ENCODE measurements at regions not wholly inside any gene's neighbourhood (a gene's known extent, or its start where the extent isn't known, plus 50 kb on each side); places are given as distances from the start of the nearest gene placed in this dataset.
A peak's percentile ranks its signal among the peaks of the same experiment; 100 is the strongest.

- H3K4me1 Mint-ChIP-seq (ENCODE audit: unreplicated experiment) = no peaks in the 10 kb centered on the region
- H3K36me3 Mint-ChIP-seq (ENCODE audit: unreplicated experiment) = no peaks in the 10 kb centered on the region
- H3K4me3 Mint-ChIP-seq (ENCODE audit: unreplicated experiment) = no peak overlapping the region
- H3K9me3 Mint-ChIP-seq (ENCODE audit: unreplicated experiment) = no peaks in the 10 kb centered on the region
- no peak for TF ChIP-seq CTCF (IDR thresholded peaks at IDR 0.05)
- H3K27ac Mint-ChIP-seq (ENCODE audit: unreplicated experiment) = no peak overlapping the region
- no peak for DNase-seq (ENCODE audit: extremely low spot score, unreplicated experiment)
- peaks cover 11% of the 10 kb centered on the region for H3K27me3 Mint-ChIP-seq (ENCODE audit: unreplicated experiment)
Measured at GRCh38 chr10:27605318-27605717, 101.2 kb downstream of the RAB18 start.

GRCh38 chr10:27607591-27607990 is 103.5 kb downstream of the RAB18 start:
- H3K4me1 Mint-ChIP-seq (ENCODE audit: unreplicated experiment) = peaks cover 12% of the 10 kb centered on the region
- TF ChIP-seq CTCF (IDR thresholded peaks at IDR 0.05) = no peak
- H3K27me3 Mint-ChIP-seq (ENCODE audit: unreplicated experiment) = peaks cover 11% of the 10 kb centered on the region
- no peak overlapping the region for H3K4me3 Mint-ChIP-seq (ENCODE audit: unreplicated experiment)
- no peak for DNase-seq (ENCODE audit: extremely low spot score, unreplicated experiment)
- H3K27ac Mint-ChIP-seq (ENCODE audit: unreplicated experiment) = no peak overlapping the region
- no peaks in the 10 kb centered on the region for H3K9me3 Mint-ChIP-seq (ENCODE audit: unreplicated experiment)
- H3K36me3 Mint-ChIP-seq (ENCODE audit: unreplicated experiment) = no peaks in the 10 kb centered on the region

GRCh38 chr10:27611236-27611635 is 107.1 kb downstream of the RAB18 start:
- Mint-ChIP-seq H3K4me1 (ENCODE audit: unreplicated experiment) (peaks cover 22% of the 10 kb centered on the region), H3K27ac (ENCODE audit: unreplicated experiment) (no peak overlapping the region), H3K36me3 (ENCODE audit: unreplicated experiment) (no peaks in the 10 kb centered on the region), H3K27me3 (ENCODE audit: unreplicated experiment) (peaks cover 8% of the 10 kb centered on the region), H3K9me3 (ENCODE audit: unreplicated experiment) (no peaks in the 10 kb centered on the region), H3K4me3 (ENCODE audit: unreplicated experiment) (no peak overlapping the region)
- no peak for DNase-seq (ENCODE audit: extremely low spot score, unreplicated experiment)
- no peak for TF ChIP-seq CTCF (IDR thresholded peaks at IDR 0.05)

- DNase-seq (ENCODE audit: extremely low spot score, unreplicated experiment) = no peak
- Mint-ChIP-seq H3K9me3 (ENCODE audit: unreplicated experiment) (no peaks in the 10 kb centered on the region), H3K4me1 (ENCODE audit: unreplicated experiment) (peaks cover 22% of the 10 kb centered on the region), H3K27ac (ENCODE audit: unreplicated experiment) (peak overlapping the region; percentile 43), H3K4me3 (ENCODE audit: unreplicated experiment) (no peak overlapping the region), H3K27me3 (ENCODE audit: unreplicated experiment) (peaks cover 2% of the 10 kb centered on the region), H3K36me3 (ENCODE audit: unreplicated experiment) (no peaks in the 10 kb centered on the region)
- no peak for TF ChIP-seq CTCF (IDR thresholded peaks at IDR 0.05)
Measured at GRCh38 chr10:27611744-27612550, 107.8 kb downstream of the RAB18 start.

- Mint-ChIP-seq H3K4me1 (ENCODE audit: unreplicated experiment) (peaks cover 27% of the 10 kb centered on the region), H3K4me3 (ENCODE audit: unreplicated experiment) (no peak overlapping the region), H3K27ac (ENCODE audit: unreplicated experiment) (no peak overlapping the region), H3K27me3 (ENCODE audit: unreplicated experiment) (peaks cover 2% of the 10 kb centered on the region), H3K36me3 (ENCODE audit: unreplicated experiment) (no peaks in the 10 kb centered on the region), H3K9me3 (ENCODE audit: unreplicated experiment) (no peaks in the 10 kb centered on the region)
- no peak for DNase-seq (ENCODE audit: extremely low spot score, unreplicated experiment)
- no peak for TF ChIP-seq CTCF (IDR thresholded peaks at IDR 0.05)
Measured at GRCh38 chr10:27612551-27613035, 108.5 kb downstream of the RAB18 start.
